HG03108 (cell line): ENCODE measurements at regions not wholly inside any gene's neighbourhood (a gene's known extent, or its start where the extent isn't known, plus 50 kb on each side); places are given as distances from the start of the nearest gene placed in this dataset.
"Not testable (repeated sequence)": the region's sequence is repeated elsewhere in the genome, so short reads cannot be mapped to it uniquely, and the experiment has no call there.

ENCODE experiments used
- ATAC-seq: cut with Tn5 transposase; IDR thresholded peaks from one replicate; pipeline ENCODE4 v1.9.1; 2021; ENCODE audit warnings: moderate library complexity; ENCODE audit not compliant: unreplicated experiment

DNA sequence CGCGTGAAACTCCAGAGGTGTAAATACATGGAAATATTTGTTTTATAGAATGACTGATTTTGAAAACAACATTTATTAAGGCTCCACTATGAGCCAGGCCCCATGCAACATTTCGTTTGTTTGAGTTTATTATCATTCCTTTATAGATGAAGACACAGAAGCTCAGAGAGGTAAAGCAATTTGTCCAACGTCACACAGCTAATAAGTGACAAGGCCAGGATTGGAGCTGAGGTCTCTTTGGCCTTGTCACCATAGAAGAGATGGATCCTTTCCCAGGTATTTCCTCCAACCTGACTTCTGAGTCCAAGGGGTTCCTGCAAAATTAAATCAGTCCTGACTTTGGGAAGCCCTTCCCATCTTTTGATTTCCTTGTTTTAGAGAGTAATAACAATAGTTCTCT is 98.0 kb downstream of the SYF2 start:
- ATAC-seq = no peak

DNA sequence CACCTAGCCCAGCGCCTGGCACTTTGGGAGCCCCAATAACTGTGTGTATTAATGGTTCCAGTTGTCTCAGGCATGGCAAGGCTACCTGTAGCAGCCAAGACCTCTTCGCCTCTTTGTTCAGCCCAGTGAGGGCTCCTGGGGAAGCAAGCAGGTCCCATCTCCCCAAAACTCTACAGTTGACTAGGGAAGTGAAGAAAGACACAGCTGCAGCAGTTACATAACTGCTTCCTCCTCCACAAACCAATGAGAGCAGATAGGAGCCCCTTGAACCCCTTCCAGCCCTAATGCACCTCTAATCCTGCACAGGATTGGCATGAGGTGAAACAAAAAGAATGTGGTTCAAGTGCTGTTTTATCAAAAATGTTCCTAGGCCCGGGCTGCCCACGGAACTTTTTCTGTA is 100.5 kb downstream of the SYF2 start:
- ATAC-seq = no peak

DNA sequence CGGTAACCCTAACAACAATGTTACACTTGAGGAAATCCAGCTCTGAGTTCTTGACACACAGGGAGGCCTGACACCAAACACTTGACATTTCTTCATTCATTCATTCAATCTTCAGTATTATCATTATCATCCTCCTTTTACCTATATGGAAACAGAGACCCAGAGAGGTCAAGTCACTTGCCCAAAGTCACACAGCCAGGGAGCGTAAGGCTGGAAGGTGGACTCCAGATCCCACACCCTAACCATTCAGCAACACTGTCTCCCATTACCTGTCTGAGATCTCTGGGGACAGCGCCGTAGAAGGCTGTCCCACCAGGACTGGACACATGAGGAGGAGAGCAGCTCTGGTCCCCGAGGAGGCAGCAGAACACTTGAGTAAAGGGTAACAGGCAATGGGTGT is 101.4 kb downstream of the SYF2 start:
- ATAC-seq = no peak

DNA sequence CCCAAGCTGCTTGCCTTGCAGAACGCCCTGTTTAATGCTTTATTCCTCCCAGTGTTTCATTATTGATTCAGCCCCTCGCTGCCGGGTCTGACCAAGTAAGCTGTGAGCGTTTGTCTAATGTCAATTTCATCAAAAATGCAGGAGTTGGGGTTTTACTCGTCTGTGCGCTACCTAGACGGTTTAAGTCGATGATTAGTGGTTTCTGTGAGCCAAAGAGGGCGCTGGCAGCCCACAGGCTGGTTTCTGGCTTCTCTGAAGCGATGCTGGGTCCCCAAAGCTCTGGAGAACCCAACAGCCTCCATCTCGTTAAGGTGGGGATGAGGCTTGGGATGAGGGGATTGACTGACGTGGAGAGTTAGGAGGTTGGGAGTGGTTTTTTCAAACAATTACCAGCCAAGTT is 102.9 kb downstream of the SYF2 start:
- ATAC-seq = no peak

GRCh38 chr1:25128121-25128621 is 104.1 kb downstream of the SYF2 start:
- ATAC-seq = no peak

DNA sequence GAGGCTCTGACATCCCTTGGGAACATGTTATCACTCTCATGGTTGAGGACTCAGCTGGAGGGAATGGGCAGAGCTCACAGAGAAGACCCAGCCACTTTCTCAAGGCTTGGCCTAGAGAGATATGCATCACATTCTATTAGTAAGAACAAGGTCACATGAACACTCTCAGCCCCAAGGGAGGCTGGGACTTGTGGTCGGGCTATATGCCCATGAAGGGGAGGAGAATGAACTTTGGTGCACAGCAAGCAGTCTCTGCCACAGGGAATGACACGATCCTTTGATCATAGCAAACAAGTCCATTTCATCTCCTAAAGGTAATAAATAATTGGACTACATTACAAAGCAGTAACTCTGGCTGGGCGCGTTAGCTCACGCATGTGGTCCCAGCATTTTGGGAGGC is 105.7 kb downstream of the SYF2 start:
- ATAC-seq = no peak

DNA sequence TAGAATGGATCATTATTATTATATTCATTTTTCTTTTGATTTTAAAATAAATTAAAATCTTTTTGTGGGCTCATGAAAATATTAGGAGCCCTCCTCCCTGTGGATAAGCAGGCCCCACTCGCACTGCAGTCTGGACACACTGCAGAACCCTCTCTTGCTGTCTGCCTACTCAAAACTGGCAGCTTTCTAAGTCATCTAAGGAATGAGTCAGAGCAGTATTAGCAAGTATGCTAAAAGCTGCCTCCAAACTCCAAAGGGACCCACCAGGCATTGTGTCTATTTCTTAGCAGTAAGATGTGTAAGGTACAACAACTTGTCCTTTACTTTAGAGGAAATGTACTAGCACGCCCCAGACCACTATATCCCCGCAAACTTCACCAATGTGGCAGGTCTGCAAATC is 108.8 kb downstream of the SYF2 start:
- ATAC-seq = no peak

DNA sequence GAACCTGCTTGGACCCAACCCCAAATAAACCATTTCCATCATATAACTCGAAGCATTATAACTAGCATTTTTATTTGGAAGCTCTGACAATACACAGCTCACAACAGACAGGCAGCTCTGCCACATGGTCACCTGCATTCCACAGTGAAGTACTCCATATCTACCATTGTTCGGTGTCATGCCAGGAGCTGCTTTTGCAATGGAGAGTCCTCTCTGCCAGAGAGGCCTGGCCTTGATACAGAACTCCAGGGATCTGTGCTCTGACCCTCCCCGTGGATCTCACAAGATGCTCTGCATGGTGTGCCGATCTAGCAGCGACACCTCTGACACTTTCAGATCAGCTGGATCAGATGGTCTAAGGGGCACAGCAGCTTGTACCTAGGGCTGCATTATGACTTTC is 109.6 kb downstream of the SYF2 start:
- ATAC-seq = no peak

GRCh38 chr1:25120281-25120680 is 112.0 kb downstream of the SYF2 start:
- ATAC-seq = no peak

- no peak for ATAC-seq
Observed at GRCh38 chr1:25118546-25118945, 113.8 kb downstream of the SYF2 start.

- no peak for ATAC-seq
Observed at GRCh38 chr1:25117233-25117823, 115.0 kb downstream of the SYF2 start.

GRCh38 chr1:25116832-25117231 is 115.5 kb downstream of the SYF2 start:
- no peak for ATAC-seq

- not testable (repeated sequence) for ATAC-seq
Observed at GRCh38 chr1:25116117-25116516, 116.2 kb downstream of the SYF2 start.

DNA sequence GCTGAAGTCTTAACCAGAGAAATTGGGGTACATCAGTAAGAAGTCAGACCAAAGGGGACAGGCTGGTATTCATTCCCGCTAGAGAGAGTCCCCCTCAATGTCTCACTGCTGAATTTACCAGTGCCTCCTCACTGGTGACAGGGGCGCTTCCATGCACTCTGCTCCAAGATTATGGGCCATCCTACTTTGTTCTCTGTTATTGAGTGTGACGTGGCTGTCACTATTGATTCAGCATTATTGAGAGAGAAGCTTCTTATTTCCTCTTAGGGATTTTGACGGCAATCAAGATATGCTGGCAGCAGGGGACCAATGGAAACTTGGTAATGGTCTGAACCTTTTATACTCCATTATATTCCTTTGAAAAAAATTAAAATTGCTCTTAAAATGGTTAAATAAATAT is 118.6 kb downstream of the SYF2 start:
- no peak for ATAC-seq

DNA sequence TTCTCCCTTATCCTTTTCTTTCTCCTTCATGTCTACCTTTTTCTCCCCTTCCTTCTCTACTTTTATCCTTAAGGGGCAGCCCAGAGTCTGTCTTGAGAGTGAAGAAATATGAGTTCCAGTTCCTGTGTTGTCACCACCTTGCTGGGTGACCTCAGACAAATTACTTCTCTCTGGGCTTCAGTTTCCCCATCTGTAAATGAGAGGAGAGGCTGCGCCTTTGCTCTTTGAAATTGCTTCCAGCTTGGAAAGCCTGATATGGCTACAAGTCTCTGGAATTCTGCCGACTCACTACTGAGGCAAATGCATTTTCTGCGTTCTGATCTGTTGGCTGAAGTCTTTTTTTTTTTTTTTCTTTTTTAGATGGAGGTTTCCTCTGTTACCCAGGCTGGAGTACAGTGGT is 119.2 kb downstream of the SYF2 start:
- no peak for ATAC-seq

- no peak for ATAC-seq
Observed at GRCh38 chr1:25112400-25112799, 119.9 kb downstream of the SYF2 start.

- no peak for ATAC-seq
Observed at GRCh38 chr1:25111706-25112105, 120.6 kb downstream of the SYF2 start.

DNA sequence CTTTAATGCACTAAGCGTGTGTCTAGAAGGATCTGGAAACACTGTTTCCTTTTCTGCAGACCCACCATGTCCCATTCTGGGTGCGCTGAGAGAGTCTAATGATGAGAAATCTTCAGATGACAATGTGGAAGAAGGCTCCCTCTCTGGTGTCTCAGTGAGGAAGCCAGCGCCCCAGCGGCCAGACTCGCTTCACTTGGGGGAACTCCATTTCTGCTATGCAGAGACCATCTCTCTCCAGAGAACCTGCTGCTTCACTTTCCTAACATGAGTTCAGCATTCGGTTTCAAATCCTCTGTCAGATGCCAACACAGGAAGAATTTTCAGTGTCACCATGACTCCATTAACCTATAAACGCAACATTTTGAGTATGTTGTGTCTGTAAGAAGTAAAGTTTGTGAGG is 121.8 kb downstream of the SYF2 start:
- ATAC-seq = no peak

DNA sequence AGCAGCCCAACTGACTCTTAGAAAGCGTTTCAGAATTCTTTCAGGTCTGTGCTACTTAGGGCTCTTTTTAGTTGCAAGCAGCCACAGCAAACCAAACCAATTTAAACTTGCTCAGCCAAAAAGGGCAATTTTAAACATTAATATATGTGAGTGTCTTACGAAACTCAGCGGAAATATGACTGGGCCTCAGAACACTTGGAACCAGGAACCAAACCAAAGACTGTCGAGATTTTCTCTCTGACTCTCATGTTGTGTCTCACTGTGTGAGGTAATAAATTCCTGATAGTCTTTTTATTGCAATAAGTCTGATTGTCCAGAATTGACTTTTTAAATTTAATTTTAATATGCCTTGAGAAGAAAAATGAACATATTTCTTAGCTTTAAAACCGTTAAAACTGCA is 122.3 kb downstream of the SYF2 start:
- ATAC-seq = no peak

GRCh38 chr1:25109531-25109951 is 122.8 kb downstream of the SYF2 start:
- no peak for ATAC-seq

- no peak for ATAC-seq
Observed at GRCh38 chr1:25107643-25108010, 124.7 kb downstream of the SYF2 start.

DNA sequence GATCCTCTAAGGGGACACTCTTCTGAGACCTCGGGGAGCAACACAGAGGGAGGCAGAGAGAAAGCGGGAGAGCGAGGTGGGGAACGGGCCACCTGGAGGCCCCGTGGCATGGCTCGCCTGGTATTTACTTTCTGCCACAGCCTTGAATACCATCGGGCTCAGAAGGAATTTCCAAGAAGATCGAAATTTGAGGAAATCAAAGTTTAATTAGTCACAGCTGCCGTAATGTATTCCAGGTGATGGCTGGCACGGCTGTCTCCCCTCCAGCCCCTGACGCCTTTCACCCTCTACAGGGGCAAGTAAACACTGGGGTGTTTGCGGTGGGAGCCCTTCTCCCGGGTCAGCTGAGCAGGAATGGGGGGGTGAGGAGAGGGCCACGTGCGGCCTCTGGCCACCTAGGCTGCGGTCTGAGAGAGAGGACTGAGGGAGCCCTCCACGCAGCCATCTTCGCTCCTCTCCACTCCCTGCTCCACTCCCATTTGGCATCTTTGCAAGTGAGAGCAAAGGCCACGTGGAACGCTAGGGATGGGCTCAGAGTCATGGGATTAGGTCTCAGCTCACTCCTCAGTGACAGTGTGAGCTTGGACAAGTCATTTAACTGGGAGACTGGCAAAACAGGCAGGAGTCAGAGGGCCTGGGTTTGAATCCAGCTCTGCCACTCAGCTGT is 125.2 kb downstream of the SYF2 start:
- ATAC-seq = no peak

- no peak for ATAC-seq
Observed at GRCh38 chr1:25106352-25106751, 126.0 kb downstream of the SYF2 start.
